A673 (cell line): ENCODE measurements at regions not wholly inside any gene's neighbourhood (a gene's known extent, or its start where the extent isn't known, plus 50 kb on each side); places are given as distances from the start of the nearest gene placed in this dataset.

Source experiments
- BruUV-seq: library from RNA; stranded (reverse); fragments of 400-500 nt; replicated peaks from 2 replicates; lab custom pipeline; 2021; lab: Mats Ljungman, UMichigan
- CTCF ChIA-PET: fragments of 300-600 bp; sonication (Branson Sonifier 250); formaldehyde crosslinking; loops from one replicate; lab custom pipeline; 2022; ENCODE audit warnings: antibody characterized with exemption; lab: Charles Lee
- POLR2A ChIA-PET: fragments of 300-600 bp; sonication (Branson Sonifier 250); formaldehyde crosslinking; loops from one replicate; lab custom pipeline; 2022; ENCODE audit warnings: antibody characterized with exemption; ENCODE audit not compliant: low non-redundant PET; lab: Charles Lee
- DNase-seq: peaks from one replicate; pipeline ENCODE4 v3.0.0-alpha.2; 2015; ENCODE audit warnings: low spot score
- H3K27ac ChIP-seq: fragments of 200-600 bp; sonication (generic); 2 replicates; pipeline ENCODE4 v1.5.1; 2016; ENCODE audit warnings: mixed run types, low read depth, mild to moderate bottlenecking, mixed read lengths, antibody characterized with exemption, low read length; ENCODE audit not compliant: poor library complexity, severe bottlenecking
- H3K27me3 ChIP-seq: fragments of 200-600 bp; sonication (generic); replicated peaks from 2 replicates; pipeline ENCODE4 v1.6.1; 2017; ENCODE audit warnings: mixed run types, low read depth, mild to moderate bottlenecking, mixed read lengths, antibody characterized with exemption, low read length; ENCODE audit not compliant: insufficient read depth, poor library complexity
- H3K36me3 ChIP-seq: fragments of 200-600 bp; sonication (generic); 2 replicates; pipeline ENCODE4 v1.6.1; 2016; ENCODE audit warnings: mixed run types, mild to moderate bottlenecking, mixed read lengths, antibody characterized with exemption, low read length; ENCODE audit not compliant: insufficient read depth, poor library complexity, severe bottlenecking
- H3K4me1 ChIP-seq: fragments of 200-600 bp; sonication (generic); 2 replicates; pipeline ENCODE4 v1.6.1; 2017; ENCODE audit warnings: mixed run types, mild to moderate bottlenecking, mixed read lengths, antibody characterized with exemption, low read length; ENCODE audit not compliant: insufficient read depth, poor library complexity, severe bottlenecking
- H3K4me3 ChIP-seq: fragments of 200-600 bp; sonication (generic); 2 replicates; pipeline ENCODE4 v1.5.1; 2016; ENCODE audit warnings: low read depth, mixed run types, mild to moderate bottlenecking, mixed read lengths, low read length; ENCODE audit not compliant: poor library complexity, severe bottlenecking
- H3K9me3 ChIP-seq: fragments of 200-600 bp; sonication (generic); 2 replicates; pipeline ENCODE4 v1.6.1; 2016; ENCODE audit warnings: mixed run types, low read depth, mild to moderate bottlenecking, mixed read lengths, antibody characterized with exemption, low read length; ENCODE audit not compliant: poor library complexity, severe bottlenecking
- CTCF ChIP-seq: fragments of 300-800, 200-600 bp; sonication (generic); conservative IDR thresholded peaks from 2 replicates; pipeline ENCODE4 v1.5.1; 2017; ENCODE audit warnings: low read depth, mild to moderate bottlenecking, antibody characterized with exemption, low read length, moderate library complexity, mixed read lengths
- EZH2 ChIP-seq: fragments of 200-600 bp; sonication (generic); IDR thresholded peaks from 2 replicates; pipeline ENCODE4 v1.6.1; 2017; ENCODE audit warnings: borderline replicate concordance, low read depth, mild to moderate bottlenecking, mixed read lengths, antibody characterized with exemption, low read length; ENCODE audit not compliant: poor library complexity, severe bottlenecking
- intact Hi-C: fragments of 100-400 bp; cut with micrococcal nuclease; formaldehyde crosslinking; loops from one replicate; pipeline ENCODE4 v1.10.0; 2022; ENCODE audit not compliant: unreplicated experiment

GRCh38 chr4:41443340-41444079, 94.4 kb upstream of the LIMCH1 start:
- no peaks in the 10 kb centered on the region for H3K4me1 ChIP-seq
- H3K36me3 ChIP-seq = no peaks in the 10 kb centered on the region
- no peaks in the 10 kb centered on the region for H3K9me3 ChIP-seq
- DNase-seq = no peak
- intact Hi-C loops = no loop called here
- no peaks in the 10 kb centered on the region for H3K27me3 ChIP-seq
- BruUV-seq = no TSS peak
- CTCF ChIA-PET = no interaction called here
- TF ChIP-seq CTCF = no peak
- TF ChIP-seq EZH2 = no peak
- no peak overlapping the region for H3K4me3 ChIP-seq
- H3K27ac ChIP-seq = no peak overlapping the region
- POLR2A ChIA-PET = no interaction called here

DNA sequence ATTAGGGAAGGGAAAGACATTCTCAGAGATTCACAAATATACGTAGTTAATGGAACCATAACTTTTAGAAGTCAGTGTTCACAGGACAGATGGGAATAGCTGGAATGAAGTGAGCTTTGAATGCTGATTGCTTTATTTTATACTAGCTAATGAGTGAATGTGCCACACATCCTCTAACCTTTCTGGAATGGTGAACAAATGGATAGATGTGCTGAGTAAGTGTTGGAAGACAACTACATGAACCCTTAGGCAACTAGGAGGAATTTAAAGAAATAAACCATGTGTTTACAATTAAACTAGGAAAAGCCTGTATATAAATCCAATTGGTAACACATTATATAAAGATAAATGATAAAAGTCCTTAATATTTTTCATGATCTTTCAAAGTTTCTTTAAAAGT, 91.6 kb upstream of the LIMCH1 start:
- ChIA-PET POLR2A (no interaction called here), CTCF (no interaction called here)
- Histone ChIP-seq H3K36me3 (no peaks in the 10 kb centered on the region), H3K9me3 (no peaks in the 10 kb centered on the region), H3K27me3 (no peaks in the 10 kb centered on the region), H3K27ac (no peak overlapping the region), H3K4me3 (no peak overlapping the region), H3K4me1 (no peaks in the 10 kb centered on the region)
- TF ChIP-seq EZH2 = no peak
- TF ChIP-seq CTCF = no peak
- intact Hi-C loops = no loop called here
- no peak for DNase-seq
- no TSS peak for BruUV-seq

DNA sequence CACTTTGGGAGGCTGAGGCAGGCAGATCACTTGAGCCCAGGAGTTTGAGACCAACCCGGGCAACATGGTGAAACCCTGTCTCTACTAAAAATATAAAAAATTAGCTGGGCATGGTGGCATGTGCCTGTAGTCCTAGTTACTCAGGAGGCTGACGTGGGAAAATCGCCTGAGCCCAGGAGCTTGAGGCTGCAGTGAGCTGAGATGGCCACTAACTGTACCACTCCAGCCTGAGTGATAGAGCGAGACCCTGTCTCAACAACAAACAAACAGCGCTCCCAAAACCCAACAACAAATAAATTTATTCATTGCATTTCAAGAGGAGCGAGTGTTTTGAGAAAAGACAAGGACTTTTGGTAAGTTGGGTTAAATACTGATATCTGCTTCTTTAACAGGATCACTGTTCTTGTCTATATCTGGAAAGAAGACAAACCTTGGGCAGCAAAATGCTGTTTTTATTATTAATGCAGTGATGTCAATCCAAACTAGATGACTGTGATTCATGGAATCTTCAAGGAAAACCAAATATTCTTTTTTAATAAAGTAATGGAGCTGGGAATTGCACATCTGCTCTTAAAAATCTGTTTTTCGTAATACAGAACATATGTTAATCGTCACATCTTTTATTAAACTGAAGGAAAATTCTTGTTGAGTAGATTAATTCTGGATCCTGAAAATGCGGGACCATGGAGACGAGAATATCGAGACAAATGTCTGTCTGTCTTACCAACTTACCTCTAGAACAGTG, 90.8 kb upstream of the LIMCH1 start:
- Histone ChIP-seq H3K4me3 (no peak overlapping the region), H3K27ac (no peak overlapping the region), H3K36me3 (no peaks in the 10 kb centered on the region), H3K9me3 (no peaks in the 10 kb centered on the region), H3K27me3 (no peaks in the 10 kb centered on the region), H3K4me1 (no peaks in the 10 kb centered on the region)
- TF ChIP-seq EZH2 (no peak), CTCF (no peak)
- no TSS peak for BruUV-seq
- intact Hi-C loops = no loop called here
- ChIA-PET POLR2A (no interaction called here), CTCF (no interaction called here)
- DNase-seq = no peak
